Neural progenitor cell (in vitro differentiated cells): ENCODE measurements at regions not wholly inside any gene's neighbourhood (a gene's known extent, or its start where the extent isn't known, plus 50 kb on each side); places are given as distances from the start of the nearest gene placed in this dataset.

Experiments used
- DNase-seq: peaks from one replicate; pipeline ENCODE4 v3.0.0-alpha.2; 2016; ENCODE audit warnings: low spot score
- H2AFZ ChIP-seq: fragments of 200-600 bp; sonication (generic); replicated peaks from 2 replicates; pipeline ENCODE4 v1.6.1; 2016; ENCODE audit warnings: antibody characterized with exemption
- H3F3A ChIP-seq: fragments of 200-600 bp; sonication (generic); 2 replicates; pipeline ENCODE4 v1.6.1; 2016; ENCODE audit warnings: antibody characterized with exemption, low read depth
- H3K27ac ChIP-seq: fragments of 200-600 bp; sonication (generic); 2 replicates; pipeline ENCODE4 v1.5.1; 2016; ENCODE audit warnings: mild to moderate bottlenecking
- H3K27me3 ChIP-seq: fragments of 200-600 bp; sonication (generic); 2 replicates; pipeline ENCODE4 v1.6.1; 2016; ENCODE audit warnings: mild to moderate bottlenecking, moderate library complexity
- H3K36me3 ChIP-seq: fragments of 200-600 bp; sonication (generic); 2 replicates; pipeline ENCODE4 v1.5.1; 2016
- H3K4me1 ChIP-seq: fragments of 200-600 bp; sonication (generic); 2 replicates; pipeline ENCODE4 v1.6.1; 2016; ENCODE audit warnings: mixed run types
- H3K4me2 ChIP-seq: fragments of 200-600 bp; sonication (generic); 2 replicates; pipeline ENCODE4 v1.6.1; 2016
- H3K4me3 ChIP-seq: fragments of 200-600 bp; sonication (generic); 2 replicates; pipeline ENCODE4 v1.5.1; 2016
- H3K79me2 ChIP-seq: fragments of 200-600 bp; sonication (generic); 2 replicates; pipeline ENCODE4 v1.6.1; 2016; ENCODE audit warnings: low read depth
- H3K9ac ChIP-seq: fragments of 200-600 bp; sonication (generic); 2 replicates; pipeline ENCODE4 v1.6.1; 2016
- H3K9me3 ChIP-seq: fragments of 200-600 bp; sonication (generic); 2 replicates; pipeline ENCODE4 v1.5.1; 2016; ENCODE audit warnings: low read depth
- H4K20me1 ChIP-seq: fragments of 200-600 bp; sonication (generic); 2 replicates; pipeline ENCODE4 v1.6.1; 2016; ENCODE audit warnings: low read depth
- H3K27ac Mint-ChIP-seq: 3 replicates; pipeline ENCODE4 v1.8.0; 2021; ENCODE audit warnings: mixed read lengths
- H3K27me3 Mint-ChIP-seq: 2 replicates; pipeline ENCODE4 v1.8.0; 2022; ENCODE audit warnings: low read depth, mild to moderate bottlenecking, inconsistent platforms, moderate library complexity, mixed read lengths; ENCODE audit not compliant: insufficient read depth
- H3K36me3 Mint-ChIP-seq: 3 replicates; pipeline ENCODE4 v1.8.0; 2021; ENCODE audit warnings: mixed read lengths
- H3K4me1 Mint-ChIP-seq: 3 replicates; pipeline ENCODE4 v1.8.0; 2021; ENCODE audit warnings: mixed read lengths
- H3K4me3 Mint-ChIP-seq: 3 replicates; pipeline ENCODE4 v1.8.0; 2021; ENCODE audit warnings: mild to moderate bottlenecking, moderate library complexity, mixed read lengths
- H3K9me3 Mint-ChIP-seq: 3 replicates; pipeline ENCODE4 v1.8.0; 2020; ENCODE audit warnings: mixed read lengths
- EZH2 ChIP-seq: fragments of 200-600 bp; sonication (generic); IDR thresholded peaks from 2 replicates; pipeline ENCODE4 v1.6.1; 2017; ENCODE audit warnings: antibody characterized with exemption, mild to moderate bottlenecking, moderate library complexity
- EZH2phosphoT487 ChIP-seq: fragments of 200-600 bp; sonication (generic); IDR thresholded peaks from 2 replicates; pipeline ENCODE4 v1.6.1; 2017; ENCODE audit warnings: antibody characterized with exemption
- TF ChIP-seq, protein P1 (sequence below): fragments of 200-600 bp; sonication (generic); IDR thresholded peaks from 2 replicates; pipeline ENCODE4 v1.5.1; 2017; ENCODE audit warnings: antibody characterized with exemption, mild to moderate bottlenecking

DNA sequence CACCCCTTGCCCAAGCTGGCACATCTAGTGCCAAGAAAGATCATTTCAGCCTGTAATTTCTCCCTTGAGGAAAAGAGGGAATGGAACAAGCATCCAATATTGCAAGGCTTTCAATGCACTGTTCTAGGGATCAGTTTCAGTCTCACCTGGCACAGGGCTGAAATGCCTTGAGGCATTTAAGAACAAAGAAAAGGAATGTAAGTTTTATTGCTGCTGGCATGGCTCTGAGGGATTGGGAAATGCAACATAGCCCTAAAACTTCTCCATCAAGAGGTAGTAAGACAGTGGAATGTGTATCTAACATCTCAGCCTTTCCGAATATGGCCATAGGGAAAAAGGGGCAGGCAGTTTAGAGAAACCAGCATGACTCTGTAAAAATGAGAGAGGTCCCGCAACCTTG lies 732.6 kb upstream of the LCORL start:
- Mint-ChIP-seq H3K36me3 (no peaks in the 10 kb centered on the region), H3K27ac (no peak overlapping the region), H3K4me3 (no peak overlapping the region), H3K4me1 (no peaks in the 10 kb centered on the region), H3K27me3 (no peaks in the 10 kb centered on the region), H3K9me3 (no peaks in the 10 kb centered on the region)
- no peak overlapping the region for H3K9ac ChIP-seq
- no peak overlapping the region for H2AFZ ChIP-seq
- H3K4me1 ChIP-seq, result no peaks in the 10 kb centered on the region
- H3K4me2 ChIP-seq, result no peak overlapping the region
- no peaks in the 10 kb centered on the region for H3K9me3 ChIP-seq
- DNase-seq, result no peak
- no peaks in the 10 kb centered on the region for H3K27me3 ChIP-seq
- TF ChIP-seq EZH2, result no peak
- no peak for TF ChIP-seq EZH2phosphoT487
- TF ChIP-seq, protein P1, sequence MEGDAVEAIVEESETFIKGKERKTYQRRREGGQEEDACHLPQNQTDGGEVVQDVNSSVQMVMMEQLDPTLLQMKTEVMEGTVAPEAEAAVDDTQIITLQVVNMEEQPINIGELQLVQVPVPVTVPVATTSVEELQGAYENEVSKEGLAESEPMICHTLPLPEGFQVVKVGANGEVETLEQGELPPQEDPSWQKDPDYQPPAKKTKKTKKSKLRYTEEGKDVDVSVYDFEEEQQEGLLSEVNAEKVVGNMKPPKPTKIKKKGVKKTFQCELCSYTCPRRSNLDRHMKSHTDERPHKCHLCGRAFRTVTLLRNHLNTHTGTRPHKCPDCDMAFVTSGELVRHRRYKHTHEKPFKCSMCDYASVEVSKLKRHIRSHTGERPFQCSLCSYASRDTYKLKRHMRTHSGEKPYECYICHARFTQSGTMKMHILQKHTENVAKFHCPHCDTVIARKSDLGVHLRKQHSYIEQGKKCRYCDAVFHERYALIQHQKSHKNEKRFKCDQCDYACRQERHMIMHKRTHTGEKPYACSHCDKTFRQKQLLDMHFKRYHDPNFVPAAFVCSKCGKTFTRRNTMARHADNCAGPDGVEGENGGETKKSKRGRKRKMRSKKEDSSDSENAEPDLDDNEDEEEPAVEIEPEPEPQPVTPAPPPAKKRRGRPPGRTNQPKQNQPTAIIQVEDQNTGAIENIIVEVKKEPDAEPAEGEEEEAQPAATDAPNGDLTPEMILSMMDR, result no peak
- H3K27ac ChIP-seq, result no peak overlapping the region
- H3K36me3 ChIP-seq, result no peaks in the 10 kb centered on the region
- H3K79me2 ChIP-seq, result no peaks in the 10 kb centered on the region
- H3K4me3 ChIP-seq, result no peak overlapping the region
- H3F3A ChIP-seq, result no peaks in the 10 kb centered on the region
- no peaks in the 10 kb centered on the region for H4K20me1 ChIP-seq

DNA sequence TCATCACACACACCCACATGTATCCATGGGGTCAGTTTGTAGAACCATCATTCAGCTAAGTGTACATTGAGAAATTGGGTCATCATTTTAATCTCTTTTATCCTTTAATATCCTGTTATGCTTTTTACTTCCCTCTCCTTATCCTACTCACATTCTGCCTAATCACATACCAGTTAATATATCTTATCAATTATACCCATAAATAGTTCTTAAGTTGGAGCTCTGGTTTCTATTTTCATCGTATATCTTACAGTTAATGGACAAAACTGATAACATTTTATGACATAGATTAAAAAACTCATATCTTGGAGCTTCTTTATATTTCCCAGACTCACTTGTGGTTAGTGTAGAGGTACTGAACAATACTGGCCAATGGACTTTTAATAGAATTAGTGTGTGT lies 729.5 kb upstream of the LCORL start:
- TF ChIP-seq EZH2 (no peak), EZH2phosphoT487 (no peak)
- TF ChIP-seq, protein P1, result no peak
- Histone ChIP-seq H3K79me2 (no peaks in the 10 kb centered on the region), H3F3A (no peaks in the 10 kb centered on the region), H4K20me1 (no peaks in the 10 kb centered on the region), H3K4me2 (no peak overlapping the region), H3K27me3 (no peaks in the 10 kb centered on the region), H3K9ac (no peak overlapping the region), H2AFZ (no peak overlapping the region), H3K9me3 (no peaks in the 10 kb centered on the region), H3K36me3 (no peaks in the 10 kb centered on the region), H3K27ac (no peak overlapping the region), H3K4me1 (no peaks in the 10 kb centered on the region), H3K4me3 (no peak overlapping the region)
- no peak overlapping the region for H3K27ac Mint-ChIP-seq
- DNase-seq, result no peak
- H3K27me3 Mint-ChIP-seq, result no peaks in the 10 kb centered on the region
- peaks cover 7% of the 10 kb centered on the region for H3K9me3 Mint-ChIP-seq
- no peaks in the 10 kb centered on the region for H3K36me3 Mint-ChIP-seq
- H3K4me3 Mint-ChIP-seq, result no peak overlapping the region
- H3K4me1 Mint-ChIP-seq, result no peaks in the 10 kb centered on the region

DNA sequence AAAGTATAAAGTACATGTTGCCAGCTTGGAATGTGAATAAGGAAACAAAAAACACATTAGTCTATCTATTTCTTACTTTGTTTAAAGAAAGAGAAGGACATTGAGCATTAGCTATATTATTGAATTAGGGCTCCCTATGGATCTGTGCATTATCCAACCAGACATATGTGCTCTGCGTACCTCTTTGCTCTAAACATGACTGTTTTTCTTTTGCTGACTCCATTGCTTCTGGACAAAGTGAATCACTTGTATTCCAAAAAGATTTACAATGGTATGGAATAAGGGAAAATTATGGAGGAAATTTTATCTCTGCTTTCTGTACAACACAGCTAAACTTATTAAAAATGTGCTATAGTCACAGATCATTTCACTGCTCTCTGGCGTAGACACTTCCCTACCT lies 727.8 kb upstream of the LCORL start:
- Mint-ChIP-seq H3K27ac (no peak overlapping the region), H3K36me3 (no peaks in the 10 kb centered on the region), H3K4me1 (no peaks in the 10 kb centered on the region), H3K27me3 (no peaks in the 10 kb centered on the region), H3K4me3 (no peak overlapping the region), H3K9me3 (peaks cover 10% of the 10 kb centered on the region)
- Histone ChIP-seq H4K20me1 (no peaks in the 10 kb centered on the region), H3K27ac (no peak overlapping the region), H3K9me3 (no peaks in the 10 kb centered on the region), H3K27me3 (no peaks in the 10 kb centered on the region), H2AFZ (no peak overlapping the region), H3K4me2 (no peak overlapping the region), H3K4me1 (no peaks in the 10 kb centered on the region), H3K79me2 (no peaks in the 10 kb centered on the region), H3K4me3 (no peak overlapping the region), H3K9ac (no peak overlapping the region), H3F3A (no peaks in the 10 kb centered on the region), H3K36me3 (no peaks in the 10 kb centered on the region)
- TF ChIP-seq EZH2, result no peak
- TF ChIP-seq, protein P1, result no peak
- DNase-seq, result no peak

DNA sequence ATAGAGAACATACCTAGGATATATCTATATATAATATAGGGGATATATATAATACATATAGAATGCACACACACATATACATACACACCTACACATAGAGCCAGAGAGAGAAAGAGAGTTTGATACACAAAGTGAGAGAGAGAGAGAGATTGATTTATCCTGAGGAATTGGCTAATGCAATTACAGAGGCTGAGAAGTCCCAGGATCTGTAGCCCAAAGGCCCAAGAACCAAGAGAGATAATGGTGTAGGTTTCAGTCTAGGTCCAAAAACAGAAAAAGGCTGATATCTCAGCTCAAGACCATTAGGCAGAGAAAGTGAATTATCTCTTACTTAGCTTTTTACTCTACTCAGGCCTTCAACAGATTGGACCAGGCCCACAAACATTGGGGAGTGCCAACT lies 715.0 kb upstream of the LCORL start:
- Histone ChIP-seq H3K4me3 (no peak overlapping the region), H2AFZ (no peak overlapping the region), H3K27ac (no peak overlapping the region), H3K4me1 (no peaks in the 10 kb centered on the region), H3K4me2 (no peak overlapping the region), H3K9ac (no peak overlapping the region), H3K79me2 (no peaks in the 10 kb centered on the region), H3F3A (no peaks in the 10 kb centered on the region), H3K9me3 (no peaks in the 10 kb centered on the region), H4K20me1 (no peaks in the 10 kb centered on the region), H3K36me3 (no peaks in the 10 kb centered on the region), H3K27me3 (no peaks in the 10 kb centered on the region)
- Mint-ChIP-seq H3K4me1 (peaks cover 11% of the 10 kb centered on the region), H3K4me3 (no peak overlapping the region), H3K27ac (no peak overlapping the region), H3K9me3 (no peaks in the 10 kb centered on the region), H3K27me3 (no peaks in the 10 kb centered on the region), H3K36me3 (no peaks in the 10 kb centered on the region)
- no peak for DNase-seq
- TF ChIP-seq EZH2phosphoT487, result no peak
- TF ChIP-seq EZH2, result no peak
- TF ChIP-seq, protein P1, result no peak
